Fibroblast of mammary gland (primary cell): ENCODE measurements at regions not wholly inside any gene's neighbourhood (a gene's known extent, or its start where the extent isn't known, plus 50 kb on each side); places are given as distances from the start of the nearest gene placed in this dataset.
A peak's percentile ranks its signal among the peaks of the same experiment; 100 is the strongest.

Experiments
- DNase-seq: peaks from one replicate; pipeline ENCODE4 v3.0.0-alpha.2; 2010; ENCODE audit warnings: low read depth
- H3K4me3 ChIP-seq: 2 replicates; pipeline ENCODE4 v1.5.1; 2011; ENCODE audit warnings: low read depth, mild to moderate bottlenecking, low read length, moderate library complexity; ENCODE audit not compliant: control insufficient read depth
- CTCF ChIP-seq: conservative IDR thresholded peaks from 2 replicates; pipeline ENCODE4 v1.5.1; 2011; ENCODE audit warnings: low read depth, low read length, inconsistent platforms; ENCODE audit not compliant: control insufficient read depth, insufficient read depth

GRCh38 chr1:204736836-204737235 lies 51.3 kb upstream of the LRRN2 start:
- DNase-seq, result no peak
- no peak for TF ChIP-seq CTCF
- no peak overlapping the region for H3K4me3 ChIP-seq

- no peak for DNase-seq
- no peak overlapping the region for H3K4me3 ChIP-seq
- TF ChIP-seq CTCF, result no peak
Measured at GRCh38 chr1:204738506-204738905, 53.0 kb upstream of the LRRN2 start.

- no peak for TF ChIP-seq CTCF
- no peak for DNase-seq
- no peak overlapping the region for H3K4me3 ChIP-seq
Measured at GRCh38 chr1:204740354-204740753, 54.8 kb upstream of the LRRN2 start.

GRCh38 chr1:204741440-204741839 lies 55.9 kb upstream of the LRRN2 start:
- TF ChIP-seq CTCF, result no peak
- no peak overlapping the region for H3K4me3 ChIP-seq
- no peak for DNase-seq

- H3K4me3 ChIP-seq, result no peak overlapping the region
- no peak for TF ChIP-seq CTCF
- no peak for DNase-seq
Measured at GRCh38 chr1:204742676-204743251, 57.2 kb upstream of the LRRN2 start.

- no peak for DNase-seq
- H3K4me3 ChIP-seq, result no peak overlapping the region
- TF ChIP-seq CTCF, result no peak
Measured at GRCh38 chr1:204744107-204744779, 58.7 kb upstream of the LRRN2 start.

- peak; percentile 48 for DNase-seq
- no peak overlapping the region for H3K4me3 ChIP-seq
- TF ChIP-seq CTCF, result peak; percentile 96
Measured at GRCh38 chr1:204746838-204747442, 61.4 kb upstream of the LRRN2 start.
